KMS-11 (cell line): ENCODE measurements at regions not wholly inside any gene's neighbourhood (a gene's known extent, or its start where the extent isn't known, plus 50 kb on each side); places are given as distances from the start of the nearest gene placed in this dataset.

ENCODE experiments used
- H2AFZ ChIP-seq: fragments of 200-600 bp; sonication (generic); 2 replicates; pipeline ENCODE4 v1.6.1; 2016; ENCODE audit warnings: antibody characterized with exemption, mixed run types, low read depth
- H3K27ac ChIP-seq: fragments of 200-600 bp; sonication (generic); 2 replicates; pipeline ENCODE4 v1.6.1; 2016; ENCODE audit warnings: mild to moderate bottlenecking, mixed run types
- H3K27me3 ChIP-seq: fragments of 200-600 bp; sonication (generic); 2 replicates; pipeline ENCODE4 v1.6.1; 2017; ENCODE audit warnings: mild to moderate bottlenecking, low read depth, mixed run types, moderate library complexity; ENCODE audit not compliant: insufficient read depth
- H3K36me3 ChIP-seq: fragments of 200-600 bp; sonication (generic); 2 replicates; pipeline ENCODE4 v1.6.1; 2017; ENCODE audit warnings: mild to moderate bottlenecking, mixed run types; ENCODE audit not compliant: insufficient read depth
- H3K4me1 ChIP-seq: fragments of 200-600 bp; sonication (generic); 2 replicates; pipeline ENCODE4 v1.6.1; 2016; ENCODE audit warnings: mild to moderate bottlenecking, low read depth, mixed run types; ENCODE audit not compliant: poor library complexity, severe bottlenecking
- H3K4me2 ChIP-seq: fragments of 200-600 bp; sonication (generic); 2 replicates; pipeline ENCODE4 v1.7.0; 2016; ENCODE audit warnings: mild to moderate bottlenecking, mixed run types
- H3K4me3 ChIP-seq: fragments of 200-600 bp; sonication (generic); IDR thresholded peaks from 2 replicates; pipeline ENCODE4 v1.6.1; 2017; ENCODE audit warnings: low read depth, low read length, mixed read lengths; ENCODE audit not compliant: insufficient read depth
- H3K79me2 ChIP-seq: fragments of 200-600 bp; sonication (generic); 2 replicates; pipeline ENCODE4 v1.6.1; 2016; ENCODE audit warnings: low read depth, mixed run types; ENCODE audit not compliant: insufficient read depth
- H3K9ac ChIP-seq: fragments of 200-600 bp; sonication (generic); 2 replicates; pipeline ENCODE4 v1.6.1; 2016; ENCODE audit warnings: mild to moderate bottlenecking, mixed run types
- H4K20me1 ChIP-seq: fragments of 200-600 bp; sonication (generic); 2 replicates; pipeline ENCODE4 v1.6.1; 2016; ENCODE audit warnings: mild to moderate bottlenecking, mixed run types; ENCODE audit not compliant: insufficient read depth
- TF ChIP-seq, protein P1 (sequence below): fragments of 200-600 bp; sonication (generic); conservative IDR thresholded peaks from 2 replicates; pipeline ENCODE4 v1.6.1; 2017; ENCODE audit warnings: low read depth, mild to moderate bottlenecking, antibody characterized with exemption, low read length, moderate library complexity, mixed read lengths

DNA sequence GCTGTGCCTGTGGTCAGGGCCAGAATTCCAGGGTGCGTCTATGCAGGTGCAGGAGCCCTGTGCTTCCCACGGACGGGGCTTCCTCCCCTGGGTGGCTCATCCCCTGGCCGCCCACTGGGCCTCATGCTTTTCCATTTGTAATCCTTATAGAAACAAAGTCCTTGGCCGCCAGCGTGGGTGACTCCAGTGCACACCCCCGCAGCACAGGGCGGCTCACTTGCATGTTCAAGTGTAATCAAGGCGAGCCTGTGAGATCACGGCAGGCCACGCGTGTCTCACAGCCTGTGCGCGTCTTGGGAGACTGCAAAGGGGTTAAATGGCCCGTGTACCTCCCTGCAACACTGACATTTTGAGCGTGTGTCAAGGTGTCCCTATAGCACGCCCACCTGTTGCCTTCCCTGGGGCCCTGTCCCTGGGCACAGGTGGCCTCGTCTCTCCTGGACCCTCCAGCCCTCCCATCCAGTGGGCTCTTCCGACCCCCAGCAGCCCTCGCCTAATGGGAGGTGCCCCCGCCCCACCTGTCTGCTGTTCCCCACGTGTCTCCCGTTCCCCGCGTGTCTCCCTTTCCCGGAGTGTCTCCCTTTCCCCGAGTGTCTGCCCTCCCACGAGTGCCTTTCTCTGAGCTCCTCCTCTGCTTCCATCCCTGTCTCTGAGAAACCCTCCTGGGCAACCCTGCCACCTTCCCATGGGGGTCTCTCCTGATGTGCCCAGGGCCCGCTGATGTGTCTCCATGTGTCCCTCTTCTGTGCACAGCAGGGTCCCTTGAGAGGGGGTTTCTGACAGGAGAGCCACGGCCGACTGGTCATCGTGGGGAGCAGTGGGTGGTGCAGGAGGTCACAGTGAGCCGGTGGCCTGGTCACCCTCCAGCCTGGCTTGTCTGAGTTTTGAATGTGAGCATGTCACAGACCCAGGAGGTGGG lies 1215.3 kb downstream of the BRD1 start:
- Histone ChIP-seq H3K4me3 (no peak overlapping the region), H2AFZ (no peak overlapping the region), H3K79me2 (no peaks in the 10 kb centered on the region), H3K27me3 (no peaks in the 10 kb centered on the region), H3K36me3 (no peaks in the 10 kb centered on the region), H4K20me1 (no peaks in the 10 kb centered on the region), H3K9ac (no peak overlapping the region), H3K4me2 (no peak overlapping the region), H3K27ac (no peak overlapping the region), H3K4me1 (no peaks in the 10 kb centered on the region)
- TF ChIP-seq, protein P1, sequence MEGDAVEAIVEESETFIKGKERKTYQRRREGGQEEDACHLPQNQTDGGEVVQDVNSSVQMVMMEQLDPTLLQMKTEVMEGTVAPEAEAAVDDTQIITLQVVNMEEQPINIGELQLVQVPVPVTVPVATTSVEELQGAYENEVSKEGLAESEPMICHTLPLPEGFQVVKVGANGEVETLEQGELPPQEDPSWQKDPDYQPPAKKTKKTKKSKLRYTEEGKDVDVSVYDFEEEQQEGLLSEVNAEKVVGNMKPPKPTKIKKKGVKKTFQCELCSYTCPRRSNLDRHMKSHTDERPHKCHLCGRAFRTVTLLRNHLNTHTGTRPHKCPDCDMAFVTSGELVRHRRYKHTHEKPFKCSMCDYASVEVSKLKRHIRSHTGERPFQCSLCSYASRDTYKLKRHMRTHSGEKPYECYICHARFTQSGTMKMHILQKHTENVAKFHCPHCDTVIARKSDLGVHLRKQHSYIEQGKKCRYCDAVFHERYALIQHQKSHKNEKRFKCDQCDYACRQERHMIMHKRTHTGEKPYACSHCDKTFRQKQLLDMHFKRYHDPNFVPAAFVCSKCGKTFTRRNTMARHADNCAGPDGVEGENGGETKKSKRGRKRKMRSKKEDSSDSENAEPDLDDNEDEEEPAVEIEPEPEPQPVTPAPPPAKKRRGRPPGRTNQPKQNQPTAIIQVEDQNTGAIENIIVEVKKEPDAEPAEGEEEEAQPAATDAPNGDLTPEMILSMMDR, result no peak

DNA sequence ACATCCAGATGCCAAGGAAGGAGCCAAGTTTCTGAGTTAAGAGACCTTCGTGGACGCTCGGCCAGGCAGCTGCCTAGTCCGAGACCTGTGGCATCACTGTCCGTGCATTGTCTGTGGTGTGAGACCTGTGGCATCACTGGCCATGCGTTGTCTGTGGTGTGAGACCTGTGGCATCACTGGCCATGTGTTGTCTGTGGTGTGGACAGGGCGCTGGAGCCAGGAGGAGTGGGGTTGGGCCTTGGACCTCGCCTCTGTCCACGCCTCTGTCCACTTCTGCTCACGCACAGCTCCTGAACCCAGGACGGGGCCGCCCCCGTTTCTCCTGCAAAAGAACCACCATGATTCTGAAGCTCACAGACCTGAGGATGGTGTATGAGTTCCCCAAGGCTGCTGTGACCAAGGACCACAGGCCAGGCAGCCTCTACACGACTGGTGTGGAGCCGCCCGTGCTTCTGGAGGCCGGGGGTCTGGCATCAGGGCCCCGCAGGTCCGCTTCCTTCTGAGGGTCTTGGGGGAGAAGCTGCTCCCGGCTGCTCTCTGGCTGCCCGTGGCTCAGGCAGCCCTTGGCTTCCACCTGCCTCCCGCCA lies 1218.3 kb downstream of the BRD1 start:
- Histone ChIP-seq H3K79me2 (no peaks in the 10 kb centered on the region), H2AFZ (no peak overlapping the region), H3K27me3 (no peaks in the 10 kb centered on the region), H3K9ac (no peak overlapping the region), H3K4me3 (no peak overlapping the region), H3K27ac (no peak overlapping the region), H4K20me1 (no peaks in the 10 kb centered on the region), H3K36me3 (no peaks in the 10 kb centered on the region), H3K4me1 (no peaks in the 10 kb centered on the region), H3K4me2 (no peak overlapping the region)
- TF ChIP-seq, protein P1, result no peak

DNA sequence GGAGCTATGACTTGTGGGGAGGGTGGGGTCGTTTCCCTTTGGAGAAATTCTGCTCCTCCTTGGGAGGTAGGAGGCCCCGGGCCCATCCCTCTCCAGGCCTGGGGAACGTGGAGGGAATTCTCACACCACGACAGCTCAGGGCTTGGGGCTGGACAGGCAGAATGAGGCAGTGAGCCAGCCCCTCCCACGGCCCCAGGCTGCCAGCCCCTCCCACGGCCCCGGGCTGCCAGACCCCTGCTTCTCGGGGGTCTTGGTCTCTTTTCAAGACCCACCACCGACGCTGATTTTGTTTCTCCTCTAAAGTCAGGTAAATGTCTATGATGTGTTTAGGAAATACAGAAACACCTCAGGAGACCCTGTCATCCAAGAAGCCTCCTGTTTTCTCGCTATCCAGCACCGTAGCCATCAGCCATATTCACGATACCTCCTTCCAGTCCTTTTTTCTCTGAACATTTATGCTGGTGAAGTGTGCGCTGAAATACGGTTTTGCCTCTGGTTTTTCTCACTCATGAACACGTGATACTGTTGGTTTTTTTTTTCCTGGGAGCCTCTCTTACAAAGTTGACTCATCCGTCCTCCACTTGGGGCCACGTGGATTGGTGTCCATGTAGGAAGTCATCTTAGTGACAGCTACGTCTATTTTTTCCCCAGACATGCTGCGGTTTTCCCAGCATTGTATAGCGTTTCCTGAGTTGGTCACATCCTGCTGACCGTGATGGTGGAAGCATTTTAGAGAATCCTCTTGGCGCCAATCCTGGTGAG lies 1219.6 kb downstream of the BRD1 start:
- Histone ChIP-seq H3K27ac (no peak overlapping the region), H3K4me3 (no peak overlapping the region), H3K27me3 (no peaks in the 10 kb centered on the region), H3K9ac (no peak overlapping the region), H3K79me2 (no peaks in the 10 kb centered on the region), H3K4me1 (no peaks in the 10 kb centered on the region), H3K4me2 (no peak overlapping the region), H4K20me1 (no peaks in the 10 kb centered on the region), H2AFZ (no peak overlapping the region), H3K36me3 (no peaks in the 10 kb centered on the region)
- TF ChIP-seq, protein P1, result no peak

DNA sequence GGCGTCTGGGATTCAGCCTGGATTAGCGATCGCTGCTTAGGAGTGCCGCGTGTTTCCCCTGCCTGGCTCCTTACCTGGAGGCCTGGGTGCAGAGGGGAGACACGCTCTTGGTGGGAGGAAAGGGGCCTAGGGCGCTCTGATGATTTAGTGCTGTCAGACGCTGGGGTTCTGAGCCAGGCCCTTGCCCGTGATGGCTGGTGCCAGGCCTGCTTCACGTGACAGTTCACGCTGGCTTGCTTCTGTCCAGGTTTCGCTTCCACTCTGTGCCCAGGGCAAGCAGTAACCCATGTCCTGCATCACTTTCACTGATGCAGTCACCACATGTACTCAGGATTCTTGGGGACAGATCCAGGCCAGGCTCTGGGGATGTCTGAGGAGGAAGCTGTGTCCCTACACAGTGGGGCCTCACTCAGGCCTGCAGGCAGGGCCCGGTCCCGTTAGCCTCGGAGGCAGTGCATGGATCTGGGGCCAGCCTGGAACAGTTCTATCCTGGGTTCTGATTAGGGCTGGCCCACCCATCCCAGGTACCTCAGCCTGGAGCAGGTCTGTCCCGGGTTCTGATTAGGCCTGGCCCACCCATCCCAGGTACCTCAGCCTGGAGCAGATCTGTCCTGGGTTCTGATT lies 1220.9 kb downstream of the BRD1 start:
- H3K4me1 ChIP-seq, result no peaks in the 10 kb centered on the region
- H2AFZ ChIP-seq, result no peak overlapping the region
- H3K4me2 ChIP-seq, result no peak overlapping the region
- no peak overlapping the region for H3K9ac ChIP-seq
- H3K36me3 ChIP-seq, result no peaks in the 10 kb centered on the region
- H3K79me2 ChIP-seq, result no peaks in the 10 kb centered on the region
- TF ChIP-seq, protein P1, result no peak
- no peak overlapping the region for H3K4me3 ChIP-seq
- H4K20me1 ChIP-seq, result no peaks in the 10 kb centered on the region
- no peaks in the 10 kb centered on the region for H3K27me3 ChIP-seq
- no peak overlapping the region for H3K27ac ChIP-seq
